ENCODE measurements at regions not wholly inside any gene's neighbourhood (a gene's known extent, or its start where the extent isn't known, plus 50 kb on each side); places are given as distances from the start of the nearest gene placed in this dataset.

DNA sequence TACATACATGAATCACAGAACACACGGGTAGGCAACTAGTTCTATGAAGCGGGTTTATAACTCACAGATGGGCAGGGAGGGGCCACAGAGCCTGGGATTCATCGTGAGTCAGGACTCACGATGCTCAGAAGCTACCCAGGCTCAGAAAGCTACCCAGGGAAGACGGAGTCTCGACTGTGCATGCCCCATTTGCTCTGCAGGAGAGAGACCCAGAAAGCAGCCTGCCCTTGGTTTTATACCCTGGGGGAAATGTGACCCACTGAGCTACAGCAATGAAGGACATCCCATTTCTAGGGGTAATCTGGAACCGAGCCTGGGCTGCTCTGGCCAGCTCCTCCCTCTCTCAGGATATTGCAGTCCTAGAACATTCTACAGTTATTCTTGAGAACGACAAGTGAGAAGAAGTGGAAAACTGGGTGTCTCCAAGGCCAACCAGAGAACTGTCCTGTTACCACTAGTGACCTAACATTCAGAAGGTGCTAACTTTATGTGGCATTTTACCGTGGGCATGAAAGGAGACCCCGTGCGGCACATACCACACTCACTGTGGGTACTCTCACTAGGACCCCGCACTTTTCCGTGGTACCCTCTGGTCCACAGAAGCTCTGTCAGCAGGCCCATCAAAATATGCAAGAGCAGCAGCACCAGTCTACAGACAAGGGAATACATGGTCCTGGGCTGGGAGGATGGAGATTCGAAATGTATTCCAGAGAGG lies 201.9 kb upstream of the PMEPA1 start:
- Mint-ChIP-seq H3K4me3 (ENCODE audit: unreplicated experiment) (no peak overlapping the region), H3K27me3 (ENCODE audit: unreplicated experiment) (peaks cover 10% of the 10 kb centered on the region), H3K36me3 (ENCODE audit: unreplicated experiment) (no peaks in the 10 kb centered on the region), H3K27ac (ENCODE audit: unreplicated experiment) (no peak overlapping the region), H3K9me3 (ENCODE audit: unreplicated experiment) (no peaks in the 10 kb centered on the region), H3K4me1 (ENCODE audit: low read depth, unreplicated experiment) (peaks cover 6% of the 10 kb centered on the region)
- TF ChIP-seq, protein P1, sequence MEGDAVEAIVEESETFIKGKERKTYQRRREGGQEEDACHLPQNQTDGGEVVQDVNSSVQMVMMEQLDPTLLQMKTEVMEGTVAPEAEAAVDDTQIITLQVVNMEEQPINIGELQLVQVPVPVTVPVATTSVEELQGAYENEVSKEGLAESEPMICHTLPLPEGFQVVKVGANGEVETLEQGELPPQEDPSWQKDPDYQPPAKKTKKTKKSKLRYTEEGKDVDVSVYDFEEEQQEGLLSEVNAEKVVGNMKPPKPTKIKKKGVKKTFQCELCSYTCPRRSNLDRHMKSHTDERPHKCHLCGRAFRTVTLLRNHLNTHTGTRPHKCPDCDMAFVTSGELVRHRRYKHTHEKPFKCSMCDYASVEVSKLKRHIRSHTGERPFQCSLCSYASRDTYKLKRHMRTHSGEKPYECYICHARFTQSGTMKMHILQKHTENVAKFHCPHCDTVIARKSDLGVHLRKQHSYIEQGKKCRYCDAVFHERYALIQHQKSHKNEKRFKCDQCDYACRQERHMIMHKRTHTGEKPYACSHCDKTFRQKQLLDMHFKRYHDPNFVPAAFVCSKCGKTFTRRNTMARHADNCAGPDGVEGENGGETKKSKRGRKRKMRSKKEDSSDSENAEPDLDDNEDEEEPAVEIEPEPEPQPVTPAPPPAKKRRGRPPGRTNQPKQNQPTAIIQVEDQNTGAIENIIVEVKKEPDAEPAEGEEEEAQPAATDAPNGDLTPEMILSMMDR (IDR thresholded peaks at IDR 0.05; ENCODE audit: partially characterized antibody, unreplicated experiment) = no peak
- DNase-seq = no peak

DNA sequence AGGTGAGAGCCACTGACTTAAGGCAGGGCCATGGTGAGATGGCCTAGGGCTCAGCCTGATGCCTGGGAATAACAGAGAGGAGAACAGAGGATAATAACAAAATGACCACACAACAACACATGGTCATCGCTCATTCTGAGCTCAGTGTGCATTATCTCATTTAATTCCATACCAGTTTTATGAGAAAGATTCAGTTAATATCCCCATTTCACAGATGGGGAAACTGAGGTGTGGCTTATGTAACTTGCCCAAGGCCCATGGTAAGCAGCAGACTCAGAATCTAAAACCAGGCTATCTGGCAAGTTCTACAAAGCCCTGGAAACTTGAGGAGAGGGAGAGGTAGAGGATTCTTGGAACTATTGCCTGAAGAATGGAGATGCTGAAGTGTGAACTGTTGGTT lies 200.9 kb upstream of the PMEPA1 start:
- no peak overlapping the region for H3K27ac Mint-ChIP-seq (ENCODE audit: unreplicated experiment)
- DNase-seq = no peak
- H3K27me3 Mint-ChIP-seq (ENCODE audit: unreplicated experiment) = peaks cover 10% of the 10 kb centered on the region
- no peak overlapping the region for H3K4me3 Mint-ChIP-seq (ENCODE audit: unreplicated experiment)
- H3K36me3 Mint-ChIP-seq (ENCODE audit: unreplicated experiment) = no peaks in the 10 kb centered on the region
- peaks cover 6% of the 10 kb centered on the region for H3K4me1 Mint-ChIP-seq (ENCODE audit: low read depth, unreplicated experiment)
- TF ChIP-seq, protein P1 (IDR thresholded peaks at IDR 0.05; ENCODE audit: partially characterized antibody, unreplicated experiment) = no peak
- no peaks in the 10 kb centered on the region for H3K9me3 Mint-ChIP-seq (ENCODE audit: unreplicated experiment)

DNA sequence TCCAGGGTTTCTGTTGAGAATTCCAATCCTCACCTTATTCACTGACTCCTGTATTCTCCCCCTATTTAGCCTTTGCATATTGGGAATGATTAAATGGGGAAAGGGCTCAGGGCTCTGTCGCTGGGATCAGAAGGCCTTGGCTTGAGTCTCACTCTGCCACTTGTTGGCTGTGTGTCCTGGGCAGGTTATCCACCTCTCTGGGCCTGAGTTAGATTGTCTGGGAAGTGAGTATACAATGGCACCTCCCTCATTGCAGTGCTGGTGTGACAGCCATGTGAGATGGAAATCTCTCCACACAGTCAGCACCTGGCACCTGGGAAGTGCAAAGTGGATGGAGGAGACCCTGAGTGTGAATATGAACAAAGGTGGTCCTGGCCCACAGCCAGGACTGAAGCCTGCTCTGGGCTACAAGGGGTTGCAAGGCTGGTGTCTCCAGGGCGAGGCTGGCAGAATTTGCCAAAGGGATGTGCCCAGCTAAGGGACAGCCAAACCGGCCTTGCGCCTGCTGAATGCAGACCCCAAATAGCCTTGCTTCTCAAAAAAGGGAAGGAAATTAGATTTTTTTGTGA lies 200.0 kb upstream of the PMEPA1 start:
- Mint-ChIP-seq H3K27me3 (ENCODE audit: unreplicated experiment) (peaks cover 10% of the 10 kb centered on the region), H3K36me3 (ENCODE audit: unreplicated experiment) (peaks cover 4% of the 10 kb centered on the region), H3K27ac (ENCODE audit: unreplicated experiment) (no peak overlapping the region), H3K9me3 (ENCODE audit: unreplicated experiment) (no peaks in the 10 kb centered on the region), H3K4me3 (ENCODE audit: unreplicated experiment) (no peak overlapping the region), H3K4me1 (ENCODE audit: low read depth, unreplicated experiment) (peaks cover 6% of the 10 kb centered on the region)
- no peak for DNase-seq
- TF ChIP-seq, protein P1 (IDR thresholded peaks at IDR 0.05; ENCODE audit: partially characterized antibody, unreplicated experiment) = no peak

DNA sequence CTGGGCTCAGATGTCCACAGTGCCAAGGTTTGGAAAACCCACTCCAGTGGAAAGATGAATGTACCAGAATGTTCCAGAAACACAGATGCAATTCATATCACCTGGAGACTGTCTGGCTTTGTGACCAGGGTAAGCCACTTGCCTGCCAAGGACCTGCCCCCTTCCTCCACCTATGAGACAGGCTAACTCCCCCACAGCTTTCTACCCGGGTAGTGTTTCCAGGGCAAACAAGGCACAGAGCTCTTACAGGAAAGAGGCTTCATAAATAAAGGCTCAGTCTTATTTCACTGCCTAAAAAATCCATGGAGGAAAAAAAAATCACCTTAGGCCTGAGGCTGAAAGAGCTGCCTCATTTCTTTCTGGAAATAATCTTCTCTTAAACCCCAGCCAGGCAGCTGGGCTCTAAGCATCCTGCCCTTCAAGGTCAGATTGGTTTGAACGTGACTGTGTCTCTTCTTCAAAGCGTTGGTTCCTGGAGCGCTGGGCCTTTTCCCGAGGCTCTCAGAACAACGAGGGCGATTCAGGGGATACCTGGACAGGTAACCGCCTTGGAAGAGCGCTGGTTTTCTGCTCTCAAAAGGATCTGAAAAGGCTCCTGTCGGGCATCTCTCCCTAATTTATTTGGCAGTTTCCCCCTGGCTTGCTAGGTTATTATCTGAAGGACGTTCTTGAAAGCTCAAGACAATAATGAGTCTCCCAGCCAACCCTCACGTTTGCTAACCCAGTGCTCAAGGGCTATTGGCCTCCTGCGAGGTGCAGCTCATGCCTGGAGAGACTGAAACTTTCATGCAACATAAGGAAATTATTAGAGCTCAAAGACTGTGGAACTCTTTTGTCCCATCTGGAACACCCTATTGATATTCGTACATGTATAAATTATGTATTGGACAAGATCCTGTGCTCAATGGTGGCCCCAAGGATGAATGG lies 199.2 kb upstream of the PMEPA1 start:
- Mint-ChIP-seq H3K27me3 (ENCODE audit: unreplicated experiment) (peaks cover 8% of the 10 kb centered on the region), H3K27ac (ENCODE audit: unreplicated experiment) (no peak overlapping the region), H3K4me3 (ENCODE audit: unreplicated experiment) (no peak overlapping the region), H3K9me3 (ENCODE audit: unreplicated experiment) (peaks cover 4% of the 10 kb centered on the region), H3K4me1 (ENCODE audit: low read depth, unreplicated experiment) (peaks cover 6% of the 10 kb centered on the region), H3K36me3 (ENCODE audit: unreplicated experiment) (peaks cover 11% of the 10 kb centered on the region)
- DNase-seq = no peak
- TF ChIP-seq, protein P1 (IDR thresholded peaks at IDR 0.05; ENCODE audit: partially characterized antibody, unreplicated experiment) = no peak

Data from glutamatergic neuron (in vitro differentiated cells).